GM23338 (cell line): ENCODE measurements at regions not wholly inside any gene's neighbourhood (a gene's known extent, or its start where the extent isn't known, plus 50 kb on each side); places are given as distances from the start of the nearest gene placed in this dataset.

Source experiments
- ATAC-seq: fragments of 200-7000 bp; cut with Tn5 transposase; 3 replicates; pipeline ENCODE4 v1.9.1; 2020
- DNase-seq: peaks from one replicate; pipeline ENCODE4 v3.0.0-alpha.2; 2015; ENCODE audit warnings: low spot score
- H2AFZ ChIP-seq: fragments of 200-600 bp; sonication (generic); 2 replicates; pipeline ENCODE4 v1.8.0; 2016; ENCODE audit warnings: antibody characterized with exemption, mild to moderate bottlenecking, moderate library complexity
- H3F3A ChIP-seq: fragments of 200-600 bp; sonication (generic); replicated peaks from 2 replicates; pipeline ENCODE4 v1.8.0; 2017; ENCODE audit warnings: antibody characterized with exemption, mixed run types, low read depth
- H3K27ac ChIP-seq: fragments of 200-600 bp; sonication (generic); 2 replicates; pipeline ENCODE4 v1.6.1; 2016; ENCODE audit warnings: low read depth
- H3K27me3 ChIP-seq: fragments of 200-600 bp; sonication (generic); 2 replicates; pipeline ENCODE4 v1.8.0; 2016; ENCODE audit warnings: mild to moderate bottlenecking, mixed run types, moderate library complexity; ENCODE audit not compliant: insufficient read depth
- H3K36me3 ChIP-seq: fragments of 200-600 bp; sonication (generic); 2 replicates; pipeline ENCODE4 v1.8.0; 2016; ENCODE audit warnings: mild to moderate bottlenecking; ENCODE audit not compliant: insufficient read depth
- H3K4me1 ChIP-seq: fragments of 200-600 bp; sonication (generic); 2 replicates; pipeline ENCODE4 v1.8.0; 2016; ENCODE audit warnings: mild to moderate bottlenecking, moderate library complexity; ENCODE audit not compliant: insufficient read depth
- H3K4me2 ChIP-seq: fragments of 200-600 bp; sonication (generic); 2 replicates; pipeline ENCODE4 v1.7.1; 2017; ENCODE audit warnings: mixed run types
- H3K4me3 ChIP-seq: fragments of 200-600 bp; sonication (generic); 2 replicates; pipeline ENCODE4 v1.6.1; 2016; ENCODE audit warnings: mixed run types
- H3K79me2 ChIP-seq: fragments of 200-600 bp; sonication (generic); replicated peaks from 2 replicates; pipeline ENCODE4 v1.8.0; 2017; ENCODE audit warnings: mild to moderate bottlenecking; ENCODE audit not compliant: insufficient read depth
- H3K9me2 ChIP-seq: fragments of 200-600 bp; sonication (generic); 2 replicates; pipeline ENCODE4 v1.8.0; 2017; ENCODE audit not compliant: insufficient read depth
- H4K20me1 ChIP-seq: fragments of 200-600 bp; sonication (generic); replicated peaks from 2 replicates; pipeline ENCODE4 v1.8.0; 2017; ENCODE audit warnings: mild to moderate bottlenecking; ENCODE audit not compliant: insufficient read depth
- H3K27ac Mint-ChIP-seq: 2 replicates; pipeline ENCODE4 v1.8.0; 2020; ENCODE audit warnings: inconsistent platforms, mild to moderate bottlenecking, moderate library complexity, mixed read lengths
- H3K27me3 Mint-ChIP-seq: 3 replicates; pipeline ENCODE4 v1.8.0; 2022; ENCODE audit warnings: low read depth, mild to moderate bottlenecking, moderate library complexity, mixed read lengths, inconsistent platforms; ENCODE audit not compliant: insufficient read depth, poor library complexity
- H3K36me3 Mint-ChIP-seq: 3 replicates; pipeline ENCODE4 v1.8.0; 2021; ENCODE audit warnings: low read depth, mild to moderate bottlenecking, inconsistent platforms, moderate library complexity, mixed read lengths
- H3K4me1 Mint-ChIP-seq: 3 replicates; pipeline ENCODE4 v1.8.0; 2020; ENCODE audit warnings: mild to moderate bottlenecking, inconsistent platforms, mixed read lengths
- H3K4me3 Mint-ChIP-seq: 3 replicates; pipeline ENCODE4 v1.8.0; 2021; ENCODE audit warnings: moderate library complexity, mild to moderate bottlenecking, inconsistent platforms, mixed read lengths
- H3K9me3 Mint-ChIP-seq: 3 replicates; pipeline ENCODE4 v1.8.0; 2020; ENCODE audit warnings: moderate library complexity, mild to moderate bottlenecking, inconsistent platforms, mixed read lengths
- CREB1 ChIP-seq: fragments of 250-450 bp; sonication (Bioruptor Pico); IDR thresholded peaks from 2 replicates; pipeline ENCODE4 v1.5.0; 2020; ENCODE audit warnings: low read depth, mild to moderate bottlenecking, moderate library complexity
- EZH2 ChIP-seq: fragments of 200-600 bp; sonication (generic); IDR thresholded peaks from one replicate; pipeline ENCODE4 v1.8.0; 2017; ENCODE audit warnings: antibody characterized with exemption, mild to moderate bottlenecking, low read depth; ENCODE audit not compliant: unreplicated experiment
- EZH2phosphoT487 ChIP-seq: fragments of 200-600 bp; sonication (generic); IDR thresholded peaks from one replicate; pipeline ENCODE4 v1.8.1; 2018; ENCODE audit warnings: antibody characterized with exemption; ENCODE audit not compliant: unreplicated experiment
- JUNB ChIP-seq: IDR thresholded peaks from one replicate; pipeline ENCODE4 v1.6.1; 2016; ENCODE audit warnings: antibody characterized with exemption; ENCODE audit not compliant: unreplicated experiment
- POLR2AphosphoS5 ChIP-seq: IDR thresholded peaks from 2 replicates; pipeline ENCODE4 v1.6.1; 2016; ENCODE audit warnings: antibody characterized with exemption, low read depth
- STAT1 ChIP-seq: IDR thresholded peaks from one replicate; pipeline ENCODE4 v1.6.1; 2016; ENCODE audit warnings: antibody characterized with exemption; ENCODE audit not compliant: unreplicated experiment
- ZNF114 ChIP-seq: fragments of 250-450 bp; sonication (Bioruptor Pico); IDR thresholded peaks from 2 replicates; pipeline ENCODE4 v1.5.0; 2020; ENCODE audit warnings: mild to moderate bottlenecking, moderate library complexity
- ZNF331 ChIP-seq: fragments of 250-450 bp; sonication (Bioruptor Pico); IDR thresholded peaks from 2 replicates; pipeline ENCODE4 v1.5.0; 2020; ENCODE audit warnings: low read depth, mild to moderate bottlenecking, moderate library complexity
- TF ChIP-seq, protein P1 (sequence below): fragments of 250-450 bp; sonication (Bioruptor Pico); IDR thresholded peaks from 2 replicates; pipeline ENCODE4 v1.5.0; 2020; ENCODE audit warnings: mild to moderate bottlenecking, moderate library complexity
- TF ChIP-seq, protein P2 (sequence below): IDR thresholded peaks from one replicate; pipeline ENCODE4 v1.6.1; 2018; ENCODE audit warnings: antibody characterized with exemption; ENCODE audit not compliant: unreplicated experiment
- TF ChIP-seq, protein P3 (sequence below): IDR thresholded peaks from 2 replicates; pipeline ENCODE4 v1.6.1; 2016; ENCODE audit warnings: antibody characterized with exemption

DNA sequence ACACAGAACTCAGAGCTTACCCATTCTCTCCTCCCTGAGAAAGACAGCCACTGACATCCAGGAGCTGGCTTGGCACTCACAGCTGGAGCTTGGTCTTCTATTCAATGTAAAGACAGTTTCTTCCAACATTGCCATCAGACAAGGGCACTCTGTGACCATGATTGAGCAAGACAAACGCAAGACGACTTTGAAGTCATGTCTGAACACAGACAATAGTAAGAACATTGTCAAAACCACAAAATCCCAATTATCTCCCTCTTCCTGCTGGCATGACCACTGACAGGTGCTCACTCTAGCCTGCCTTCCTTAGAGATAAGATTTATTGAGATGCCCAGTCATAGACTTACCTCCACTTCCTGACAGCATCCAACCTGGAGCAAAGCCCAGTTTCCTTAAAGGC lies 328.0 kb downstream of the MSX2 start:
- Histone ChIP-seq H3F3A (no peaks in the 10 kb centered on the region), H3K36me3 (no peaks in the 10 kb centered on the region), H3K4me3 (no peak overlapping the region), H3K79me2 (no peaks in the 10 kb centered on the region), H3K9me2 (no peaks in the 10 kb centered on the region), H2AFZ (no peak overlapping the region), H3K4me2 (no peak overlapping the region), H3K27ac (no peak overlapping the region), H3K27me3 (no peaks in the 10 kb centered on the region), H3K4me1 (no peaks in the 10 kb centered on the region), H4K20me1 (no peaks in the 10 kb centered on the region)
- no peak for DNase-seq
- Mint-ChIP-seq H3K27ac (no peak overlapping the region), H3K9me3 (no peaks in the 10 kb centered on the region), H3K4me3 (no peak overlapping the region), H3K36me3 (no peaks in the 10 kb centered on the region), H3K4me1 (no peaks in the 10 kb centered on the region), H3K27me3 (no peaks in the 10 kb centered on the region)
- no peak for ATAC-seq
- TF ChIP-seq STAT1 = no peak

DNA sequence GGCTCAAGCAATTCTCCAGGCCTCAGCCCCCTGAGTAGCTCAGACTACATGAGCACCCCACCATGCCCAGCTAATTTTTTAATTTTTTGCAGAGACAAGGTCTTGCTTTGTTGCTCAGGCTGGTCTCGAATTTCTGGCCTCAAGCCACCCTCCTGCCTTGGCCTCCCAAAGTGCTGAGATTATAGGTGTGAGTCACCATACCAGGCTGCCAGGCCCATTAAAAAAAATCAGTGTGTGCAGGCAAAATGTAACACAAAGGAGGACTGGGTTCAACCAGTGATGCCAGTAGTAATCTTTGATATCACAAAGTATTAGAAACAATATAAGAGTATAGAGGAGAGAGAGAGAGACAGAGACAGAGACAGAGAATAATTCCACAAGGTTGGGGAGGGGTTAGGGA lies 322.7 kb downstream of the MSX2 start:
- Mint-ChIP-seq H3K4me3 (no peak overlapping the region), H3K36me3 (no peaks in the 10 kb centered on the region), H3K27me3 (no peaks in the 10 kb centered on the region), H3K4me1 (no peaks in the 10 kb centered on the region), H3K9me3 (no peaks in the 10 kb centered on the region), H3K27ac (no peak overlapping the region)
- Histone ChIP-seq H3K79me2 (no peaks in the 10 kb centered on the region), H3K4me1 (no peaks in the 10 kb centered on the region), H3K9me2 (peaks cover 2% of the 10 kb centered on the region), H3K4me3 (no peak overlapping the region), H3K4me2 (no peak overlapping the region), H3K27me3 (no peaks in the 10 kb centered on the region), H2AFZ (no peak overlapping the region), H3K36me3 (no peaks in the 10 kb centered on the region), H4K20me1 (no peaks in the 10 kb centered on the region), H3K27ac (no peak overlapping the region), H3F3A (no peaks in the 10 kb centered on the region)
- ATAC-seq (no peak), DNase-seq (no peak)
- TF ChIP-seq, protein P1, sequence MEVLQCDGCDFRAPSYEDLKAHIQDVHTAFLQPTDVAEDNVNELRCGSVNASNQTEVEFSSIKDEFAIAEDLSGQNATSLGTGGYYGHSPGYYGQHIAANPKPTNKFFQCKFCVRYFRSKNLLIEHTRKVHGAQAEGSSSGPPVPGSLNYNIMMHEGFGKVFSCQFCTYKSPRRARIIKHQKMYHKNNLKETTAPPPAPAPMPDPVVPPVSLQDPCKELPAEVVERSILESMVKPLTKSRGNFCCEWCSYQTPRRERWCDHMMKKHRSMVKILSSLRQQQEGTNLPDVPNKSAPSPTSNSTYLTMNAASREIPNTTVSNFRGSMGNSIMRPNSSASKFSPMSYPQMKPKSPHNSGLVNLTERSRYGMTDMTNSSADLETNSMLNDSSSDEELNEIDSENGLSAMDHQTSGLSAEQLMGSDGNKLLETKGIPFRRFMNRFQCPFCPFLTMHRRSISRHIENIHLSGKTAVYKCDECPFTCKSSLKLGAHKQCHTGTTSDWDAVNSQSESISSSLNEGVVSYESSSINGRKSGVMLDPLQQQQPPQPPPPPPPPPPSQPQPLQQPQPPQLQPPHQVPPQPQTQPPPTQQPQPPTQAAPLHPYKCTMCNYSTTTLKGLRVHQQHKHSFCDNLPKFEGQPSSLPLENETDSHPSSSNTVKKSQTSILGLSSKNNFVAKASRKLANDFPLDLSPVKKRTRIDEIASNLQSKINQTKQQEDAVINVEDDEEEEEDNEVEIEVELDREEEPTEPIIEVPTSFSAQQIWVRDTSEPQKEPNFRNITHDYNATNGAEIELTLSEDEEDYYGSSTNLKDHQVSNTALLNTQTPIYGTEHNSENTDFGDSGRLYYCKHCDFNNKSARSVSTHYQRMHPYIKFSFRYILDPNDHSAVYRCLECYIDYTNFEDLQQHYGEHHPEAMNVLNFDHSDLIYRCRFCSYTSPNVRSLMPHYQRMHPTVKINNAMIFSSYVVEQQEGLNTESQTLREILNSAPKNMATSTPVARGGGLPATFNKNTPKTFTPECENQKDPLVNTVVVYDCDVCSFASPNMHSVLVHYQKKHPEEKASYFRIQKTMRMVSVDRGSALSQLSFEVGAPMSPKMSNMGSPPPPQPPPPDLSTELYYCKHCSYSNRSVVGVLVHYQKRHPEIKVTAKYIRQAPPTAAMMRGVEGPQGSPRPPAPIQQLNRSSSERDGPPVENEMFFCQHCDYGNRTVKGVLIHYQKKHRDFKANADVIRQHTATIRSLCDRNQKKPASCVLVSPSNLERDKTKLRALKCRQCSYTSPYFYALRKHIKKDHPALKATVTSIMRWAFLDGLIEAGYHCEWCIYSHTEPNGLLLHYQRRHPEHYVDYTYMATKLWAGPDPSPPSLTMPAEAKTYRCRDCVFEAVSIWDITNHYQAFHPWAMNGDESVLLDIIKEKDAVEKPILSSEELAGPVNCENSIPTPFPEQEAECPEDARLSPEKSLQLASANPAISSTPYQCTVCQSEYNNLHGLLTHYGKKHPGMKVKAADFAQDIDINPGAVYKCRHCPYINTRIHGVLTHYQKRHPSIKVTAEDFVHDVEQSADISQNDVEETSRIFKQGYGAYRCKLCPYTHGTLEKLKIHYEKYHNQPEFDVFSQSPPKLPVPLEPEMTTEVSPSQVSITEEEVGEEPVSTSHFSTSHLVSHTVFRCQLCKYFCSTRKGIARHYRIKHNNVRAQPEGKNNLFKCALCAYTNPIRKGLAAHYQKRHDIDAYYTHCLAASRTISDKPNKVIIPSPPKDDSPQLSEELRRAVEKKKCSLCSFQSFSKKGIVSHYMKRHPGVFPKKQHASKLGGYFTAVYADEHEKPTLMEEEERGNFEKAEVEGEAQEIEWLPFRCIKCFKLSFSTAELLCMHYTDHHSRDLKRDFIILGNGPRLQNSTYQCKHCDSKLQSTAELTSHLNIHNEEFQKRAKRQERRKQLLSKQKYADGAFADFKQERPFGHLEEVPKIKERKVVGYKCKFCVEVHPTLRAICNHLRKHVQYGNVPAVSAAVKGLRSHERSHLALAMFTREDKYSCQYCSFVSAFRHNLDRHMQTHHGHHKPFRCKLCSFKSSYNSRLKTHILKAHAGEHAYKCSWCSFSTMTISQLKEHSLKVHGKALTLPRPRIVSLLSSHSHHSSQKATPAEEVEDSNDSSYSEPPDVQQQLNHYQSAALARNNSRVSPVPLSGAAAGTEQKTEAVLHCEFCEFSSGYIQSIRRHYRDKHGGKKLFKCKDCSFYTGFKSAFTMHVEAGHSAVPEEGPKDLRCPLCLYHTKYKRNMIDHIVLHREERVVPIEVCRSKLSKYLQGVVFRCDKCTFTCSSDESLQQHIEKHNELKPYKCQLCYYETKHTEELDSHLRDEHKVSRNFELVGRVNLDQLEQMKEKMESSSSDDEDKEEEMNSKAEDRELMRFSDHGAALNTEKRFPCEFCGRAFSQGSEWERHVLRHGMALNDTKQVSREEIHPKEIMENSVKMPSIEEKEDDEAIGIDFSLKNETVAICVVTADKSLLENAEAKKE (CRISPR knock-in tag) = no peak
- TF ChIP-seq EZH2 (no peak), STAT1 (no peak), POLR2AphosphoS5 (no peak), ZNF114 (CRISPR knock-in tag) (no peak), ZNF331 (no peak), JUNB (no peak), EZH2phosphoT487 (no peak), CREB1 (CRISPR knock-in tag) (no peak)
- TF ChIP-seq, protein P2, sequence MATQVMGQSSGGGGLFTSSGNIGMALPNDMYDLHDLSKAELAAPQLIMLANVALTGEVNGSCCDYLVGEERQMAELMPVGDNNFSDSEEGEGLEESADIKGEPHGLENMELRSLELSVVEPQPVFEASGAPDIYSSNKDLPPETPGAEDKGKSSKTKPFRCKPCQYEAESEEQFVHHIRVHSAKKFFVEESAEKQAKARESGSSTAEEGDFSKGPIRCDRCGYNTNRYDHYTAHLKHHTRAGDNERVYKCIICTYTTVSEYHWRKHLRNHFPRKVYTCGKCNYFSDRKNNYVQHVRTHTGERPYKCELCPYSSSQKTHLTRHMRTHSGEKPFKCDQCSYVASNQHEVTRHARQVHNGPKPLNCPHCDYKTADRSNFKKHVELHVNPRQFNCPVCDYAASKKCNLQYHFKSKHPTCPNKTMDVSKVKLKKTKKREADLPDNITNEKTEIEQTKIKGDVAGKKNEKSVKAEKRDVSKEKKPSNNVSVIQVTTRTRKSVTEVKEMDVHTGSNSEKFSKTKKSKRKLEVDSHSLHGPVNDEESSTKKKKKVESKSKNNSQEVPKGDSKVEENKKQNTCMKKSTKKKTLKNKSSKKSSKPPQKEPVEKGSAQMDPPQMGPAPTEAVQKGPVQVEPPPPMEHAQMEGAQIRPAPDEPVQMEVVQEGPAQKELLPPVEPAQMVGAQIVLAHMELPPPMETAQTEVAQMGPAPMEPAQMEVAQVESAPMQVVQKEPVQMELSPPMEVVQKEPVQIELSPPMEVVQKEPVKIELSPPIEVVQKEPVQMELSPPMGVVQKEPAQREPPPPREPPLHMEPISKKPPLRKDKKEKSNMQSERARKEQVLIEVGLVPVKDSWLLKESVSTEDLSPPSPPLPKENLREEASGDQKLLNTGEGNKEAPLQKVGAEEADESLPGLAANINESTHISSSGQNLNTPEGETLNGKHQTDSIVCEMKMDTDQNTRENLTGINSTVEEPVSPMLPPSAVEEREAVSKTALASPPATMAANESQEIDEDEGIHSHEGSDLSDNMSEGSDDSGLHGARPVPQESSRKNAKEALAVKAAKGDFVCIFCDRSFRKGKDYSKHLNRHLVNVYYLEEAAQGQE = no peak
- TF ChIP-seq, protein P3, sequence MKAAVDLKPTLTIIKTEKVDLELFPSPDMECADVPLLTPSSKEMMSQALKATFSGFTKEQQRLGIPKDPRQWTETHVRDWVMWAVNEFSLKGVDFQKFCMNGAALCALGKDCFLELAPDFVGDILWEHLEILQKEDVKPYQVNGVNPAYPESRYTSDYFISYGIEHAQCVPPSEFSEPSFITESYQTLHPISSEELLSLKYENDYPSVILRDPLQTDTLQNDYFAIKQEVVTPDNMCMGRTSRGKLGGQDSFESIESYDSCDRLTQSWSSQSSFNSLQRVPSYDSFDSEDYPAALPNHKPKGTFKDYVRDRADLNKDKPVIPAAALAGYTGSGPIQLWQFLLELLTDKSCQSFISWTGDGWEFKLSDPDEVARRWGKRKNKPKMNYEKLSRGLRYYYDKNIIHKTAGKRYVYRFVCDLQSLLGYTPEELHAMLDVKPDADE = no peak
